ENCODE measurements at regions not wholly inside any gene's neighbourhood (a gene's known extent, or its start where the extent isn't known, plus 50 kb on each side); places are given as distances from the start of the nearest gene placed in this dataset.

DNA sequence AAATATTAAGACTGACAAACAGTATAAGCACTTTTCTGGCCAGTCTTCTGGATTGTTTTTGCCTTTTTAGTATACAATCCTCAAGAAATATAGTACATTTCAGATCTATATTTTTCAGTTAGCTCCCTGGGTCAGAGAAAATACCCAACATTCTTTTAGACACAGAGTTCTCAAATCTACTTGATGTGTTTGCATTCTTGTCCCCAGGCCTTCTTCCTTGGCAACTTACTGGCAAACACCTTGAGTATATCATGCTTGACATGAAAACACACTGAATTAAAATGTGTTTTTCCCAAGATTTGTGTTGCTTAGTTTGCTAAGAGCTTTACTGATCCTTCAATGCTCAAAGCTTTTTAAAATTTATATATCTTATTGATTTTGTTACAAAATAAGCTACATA, 1413.1 kb upstream of the CDH9 start:
- no peak overlapping the region for H3K27ac ChIP-seq (ENCODE audit: low read depth)
- TF ChIP-seq CREB1 (CRISPR knock-in tag; IDR thresholded peaks at IDR 0.05; ENCODE audit: low read depth) (no peak), EZH2 (IDR thresholded peaks at IDR 0.05; ENCODE audit: low read depth, unreplicated experiment) (no peak), POLR2AphosphoS5 (IDR thresholded peaks at IDR 0.05; ENCODE audit: low read depth) (no peak), JUNB (IDR thresholded peaks at IDR 0.05; ENCODE audit: unreplicated experiment) (no peak), NANOG (IDR thresholded peaks at IDR 0.05; ENCODE audit: borderline replicate concordance) (no peak), EZH2phosphoT487 (IDR thresholded peaks at IDR 0.05; ENCODE audit: unreplicated experiment) (no peak), STAT1 (IDR thresholded peaks at IDR 0.05; ENCODE audit: unreplicated experiment) (no peak), ZNF331 (CRISPR knock-in tag; IDR thresholded peaks at IDR 0.05; ENCODE audit: low read depth) (no peak)
- TF ChIP-seq, protein P1, sequence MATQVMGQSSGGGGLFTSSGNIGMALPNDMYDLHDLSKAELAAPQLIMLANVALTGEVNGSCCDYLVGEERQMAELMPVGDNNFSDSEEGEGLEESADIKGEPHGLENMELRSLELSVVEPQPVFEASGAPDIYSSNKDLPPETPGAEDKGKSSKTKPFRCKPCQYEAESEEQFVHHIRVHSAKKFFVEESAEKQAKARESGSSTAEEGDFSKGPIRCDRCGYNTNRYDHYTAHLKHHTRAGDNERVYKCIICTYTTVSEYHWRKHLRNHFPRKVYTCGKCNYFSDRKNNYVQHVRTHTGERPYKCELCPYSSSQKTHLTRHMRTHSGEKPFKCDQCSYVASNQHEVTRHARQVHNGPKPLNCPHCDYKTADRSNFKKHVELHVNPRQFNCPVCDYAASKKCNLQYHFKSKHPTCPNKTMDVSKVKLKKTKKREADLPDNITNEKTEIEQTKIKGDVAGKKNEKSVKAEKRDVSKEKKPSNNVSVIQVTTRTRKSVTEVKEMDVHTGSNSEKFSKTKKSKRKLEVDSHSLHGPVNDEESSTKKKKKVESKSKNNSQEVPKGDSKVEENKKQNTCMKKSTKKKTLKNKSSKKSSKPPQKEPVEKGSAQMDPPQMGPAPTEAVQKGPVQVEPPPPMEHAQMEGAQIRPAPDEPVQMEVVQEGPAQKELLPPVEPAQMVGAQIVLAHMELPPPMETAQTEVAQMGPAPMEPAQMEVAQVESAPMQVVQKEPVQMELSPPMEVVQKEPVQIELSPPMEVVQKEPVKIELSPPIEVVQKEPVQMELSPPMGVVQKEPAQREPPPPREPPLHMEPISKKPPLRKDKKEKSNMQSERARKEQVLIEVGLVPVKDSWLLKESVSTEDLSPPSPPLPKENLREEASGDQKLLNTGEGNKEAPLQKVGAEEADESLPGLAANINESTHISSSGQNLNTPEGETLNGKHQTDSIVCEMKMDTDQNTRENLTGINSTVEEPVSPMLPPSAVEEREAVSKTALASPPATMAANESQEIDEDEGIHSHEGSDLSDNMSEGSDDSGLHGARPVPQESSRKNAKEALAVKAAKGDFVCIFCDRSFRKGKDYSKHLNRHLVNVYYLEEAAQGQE (IDR thresholded peaks at IDR 0.05; ENCODE audit: unreplicated experiment), result no peak
- TF ChIP-seq, protein P2, sequence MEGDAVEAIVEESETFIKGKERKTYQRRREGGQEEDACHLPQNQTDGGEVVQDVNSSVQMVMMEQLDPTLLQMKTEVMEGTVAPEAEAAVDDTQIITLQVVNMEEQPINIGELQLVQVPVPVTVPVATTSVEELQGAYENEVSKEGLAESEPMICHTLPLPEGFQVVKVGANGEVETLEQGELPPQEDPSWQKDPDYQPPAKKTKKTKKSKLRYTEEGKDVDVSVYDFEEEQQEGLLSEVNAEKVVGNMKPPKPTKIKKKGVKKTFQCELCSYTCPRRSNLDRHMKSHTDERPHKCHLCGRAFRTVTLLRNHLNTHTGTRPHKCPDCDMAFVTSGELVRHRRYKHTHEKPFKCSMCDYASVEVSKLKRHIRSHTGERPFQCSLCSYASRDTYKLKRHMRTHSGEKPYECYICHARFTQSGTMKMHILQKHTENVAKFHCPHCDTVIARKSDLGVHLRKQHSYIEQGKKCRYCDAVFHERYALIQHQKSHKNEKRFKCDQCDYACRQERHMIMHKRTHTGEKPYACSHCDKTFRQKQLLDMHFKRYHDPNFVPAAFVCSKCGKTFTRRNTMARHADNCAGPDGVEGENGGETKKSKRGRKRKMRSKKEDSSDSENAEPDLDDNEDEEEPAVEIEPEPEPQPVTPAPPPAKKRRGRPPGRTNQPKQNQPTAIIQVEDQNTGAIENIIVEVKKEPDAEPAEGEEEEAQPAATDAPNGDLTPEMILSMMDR (conservative IDR thresholded peaks at IDR 0.05; ENCODE audit: low read depth in 2 of 2), result no peak
- TF ChIP-seq, protein P3, sequence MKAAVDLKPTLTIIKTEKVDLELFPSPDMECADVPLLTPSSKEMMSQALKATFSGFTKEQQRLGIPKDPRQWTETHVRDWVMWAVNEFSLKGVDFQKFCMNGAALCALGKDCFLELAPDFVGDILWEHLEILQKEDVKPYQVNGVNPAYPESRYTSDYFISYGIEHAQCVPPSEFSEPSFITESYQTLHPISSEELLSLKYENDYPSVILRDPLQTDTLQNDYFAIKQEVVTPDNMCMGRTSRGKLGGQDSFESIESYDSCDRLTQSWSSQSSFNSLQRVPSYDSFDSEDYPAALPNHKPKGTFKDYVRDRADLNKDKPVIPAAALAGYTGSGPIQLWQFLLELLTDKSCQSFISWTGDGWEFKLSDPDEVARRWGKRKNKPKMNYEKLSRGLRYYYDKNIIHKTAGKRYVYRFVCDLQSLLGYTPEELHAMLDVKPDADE (IDR thresholded peaks at IDR 0.05), result no peak
- H3K27ac Mint-ChIP-seq, result no peak overlapping the region

More for the DNA sequence above, 1413.1 kb upstream of the CDH9 start:
- no peaks in the 10 kb centered on the region for H3K9me3 Mint-ChIP-seq
- no peaks in the 10 kb centered on the region for H3K36me3 ChIP-seq (ENCODE audit: insufficient read depth)
- no peaks in the 10 kb centered on the region for H4K20me1 ChIP-seq (replicated peaks; ENCODE audit: insufficient read depth)
- DNase-seq (ENCODE audit: low spot score), result no peak
- no peak overlapping the region for H3K4me2 ChIP-seq
- no peaks in the 10 kb centered on the region for H3K9me2 ChIP-seq (ENCODE audit: insufficient read depth)
- H3F3A ChIP-seq (replicated peaks; ENCODE audit: low read depth), result no peaks in the 10 kb centered on the region
- no peaks in the 10 kb centered on the region for H3K79me2 ChIP-seq (replicated peaks; ENCODE audit: insufficient read depth)
- no peaks in the 10 kb centered on the region; the same call in 2 of the 3 replicates for H3K36me3 Mint-ChIP-seq (ENCODE audit: low read depth)
- no peaks in the 10 kb centered on the region for H3K4me1 ChIP-seq (ENCODE audit: insufficient read depth)
- no peak for ATAC-seq
- H3K4me3 Mint-ChIP-seq, result no peak overlapping the region
- peaks cover 2% of the 10 kb centered on the region for H3K27me3 Mint-ChIP-seq (ENCODE audit: insufficient read depth, low read depth, poor library complexity)
- no peak overlapping the region for H3K4me3 ChIP-seq
- no peak overlapping the region for H2AFZ ChIP-seq
- H3K4me1 Mint-ChIP-seq, result no peaks in the 10 kb centered on the region
- H3K27me3 ChIP-seq (ENCODE audit: insufficient read depth), result no peaks in the 10 kb centered on the region

Data from GM23338 (cell line).